Caco-2 (cell line): ENCODE measurements at regions not wholly inside any gene's neighbourhood (a gene's known extent, or its start where the extent isn't known, plus 50 kb on each side); places are given as distances from the start of the nearest gene placed in this dataset.

ENCODE experiments used
- BruUV-seq: library from RNA; stranded (reverse); fragments of 400-500 nt; replicated peaks from 2 replicates; lab custom pipeline; 2021; lab: Mats Ljungman, UMichigan
- CTCF ChIA-PET: fragments of 300-600 bp; sonication (Branson Sonifier 250); formaldehyde crosslinking; loops from one replicate; lab custom pipeline; 2022; ENCODE audit warnings: antibody characterized with exemption; lab: Charles Lee
- POLR2A ChIA-PET: fragments of 300-600 bp; sonication (Branson Sonifier 250); formaldehyde crosslinking; loops from one replicate; lab custom pipeline; 2022; ENCODE audit warnings: antibody characterized with exemption; lab: Charles Lee
- DNase-seq, 2 experiments: peaks; one replicate each; pipeline versions ENCODE4 v3.0.0 to v3.0.0-alpha.2; 2020 to 2022
- H3K27me3 ChIP-seq: replicated peaks from 2 replicates; pipeline ENCODE4 v1.6.0; 2011; ENCODE audit warnings: low read length; ENCODE audit not compliant: control insufficient read depth, insufficient read depth
- H3K36me3 ChIP-seq: 2 replicates; pipeline ENCODE4 v1.5.1; 2011; ENCODE audit warnings: low read length; ENCODE audit not compliant: control insufficient read depth, insufficient read depth
- H3K4me1 ChIP-seq: fragments of 250-450 bp; sonication (Bioruptor Pico); 2 replicates; pipeline ENCODE4 v1.5.1; 2020; ENCODE audit warnings: mild to moderate bottlenecking
- H3K4me3 ChIP-seq: 2 replicates; pipeline ENCODE4 v1.5.1; 2011; ENCODE audit warnings: low read depth, mild to moderate bottlenecking, control low read depth, low read length
- H3K9me3 ChIP-seq: fragments of 250-450 bp; sonication (Bioruptor Pico); 2 replicates; pipeline ENCODE4 v1.5.1; 2020; ENCODE audit warnings: mild to moderate bottlenecking, moderate library complexity
- H3K27ac Mint-ChIP-seq: one replicate; pipeline ENCODE4 v1.8.0; 2022; ENCODE audit warnings: mixed read lengths; ENCODE audit not compliant: unreplicated experiment
- H3K27me3 Mint-ChIP-seq: one replicate; pipeline ENCODE4 v1.8.0; 2022; ENCODE audit warnings: mixed read lengths; ENCODE audit not compliant: insufficient read depth, unreplicated experiment
- H3K36me3 Mint-ChIP-seq: one replicate; pipeline ENCODE4 v1.8.0; 2022; ENCODE audit warnings: mild to moderate bottlenecking, mixed read lengths; ENCODE audit not compliant: insufficient read depth, unreplicated experiment
- H3K4me1 Mint-ChIP-seq: one replicate; pipeline ENCODE4 v1.8.0; 2022; ENCODE audit warnings: low read depth, mixed read lengths; ENCODE audit not compliant: unreplicated experiment
- H3K4me3 Mint-ChIP-seq: one replicate; pipeline ENCODE4 v1.8.0; 2022; ENCODE audit warnings: mild to moderate bottlenecking, moderate library complexity, mixed read lengths; ENCODE audit not compliant: unreplicated experiment
- H3K9me3 Mint-ChIP-seq: one replicate; pipeline ENCODE4 v1.8.0; 2022; ENCODE audit warnings: mixed read lengths; ENCODE audit not compliant: unreplicated experiment
- CTCF ChIP-seq, 2 experiments: fragments of 200-600 bp in 1 of 2; IDR thresholded peaks; 1 replicate in 1 of 2; 2 replicates in 1 of 2; pipeline versions ENCODE4 v1.5.1 to v1.8.0; 2011 to 2022; ENCODE audit warnings: antibody characterized with exemption in 1 of 2, control low read depth in 1 of 2, inconsistent platforms in 1 of 2, low read depth in 1 of 2, low read length in 1 of 2, mild to moderate bottlenecking in 1 of 2, moderate library complexity in 1 of 2; ENCODE audit not compliant: insufficient read depth in 1 of 2, severe bottlenecking in 1 of 2, unreplicated experiment in 1 of 2
- intact Hi-C: fragments of 100-400 bp; cut with micrococcal nuclease; formaldehyde crosslinking; loops from one replicate; pipeline ENCODE4 v1.10.0; 2022; ENCODE audit not compliant: unreplicated experiment

- intact Hi-C loops, result no loop called here
- Histone ChIP-seq H3K4me1 (no peaks in the 10 kb centered on the region), H3K36me3 (no peaks in the 10 kb centered on the region), H3K9me3 (no peaks in the 10 kb centered on the region), H3K27me3 (no peaks in the 10 kb centered on the region), H3K4me3 (no peak overlapping the region)
- CTCF ChIA-PET, result no interaction called here
- Mint-ChIP-seq H3K27ac (no peak overlapping the region), H3K9me3 (no peaks in the 10 kb centered on the region), H3K27me3 (peaks cover 8% of the 10 kb centered on the region), H3K36me3 (no peaks in the 10 kb centered on the region), H3K4me3 (no peak overlapping the region), H3K4me1 (no peaks in the 10 kb centered on the region)
- no TSS peak for BruUV-seq
- POLR2A ChIA-PET, result no interaction called here
- no peak for TF ChIP-seq CTCF (IDR thresholded peaks at IDR 0.05; ENCODE audit: insufficient read depth in 1 of 2, low read depth in 1 of 2, low read length in 1 of 2, severe bottlenecking in 1 of 2, unreplicated experiment in 1 of 2)
- DNase-seq, result no peak
Observed at GRCh38 chr6:156627524-156627923, 149.7 kb upstream of the ARID1B start.

- no peaks in the 10 kb centered on the region for H3K9me3 Mint-ChIP-seq
- no peak overlapping the region for H3K4me3 Mint-ChIP-seq
- peaks cover 6% of the 10 kb centered on the region for H3K27me3 Mint-ChIP-seq
- POLR2A ChIA-PET, result no interaction called here
- no peak for TF ChIP-seq CTCF (IDR thresholded peaks at IDR 0.05; ENCODE audit: insufficient read depth in 1 of 2, low read depth in 1 of 2, low read length in 1 of 2, severe bottlenecking in 1 of 2, unreplicated experiment in 1 of 2)
- no peak overlapping the region for H3K4me3 ChIP-seq
- H3K27ac Mint-ChIP-seq, result no peak overlapping the region
- no TSS peak for BruUV-seq
- intact Hi-C loops, result no loop called here
- CTCF ChIA-PET, result no interaction called here
- 0 out of 2 replicates have a peak, but pooled peaks cover 4% of the 10 kb centered on the region for H3K4me1 ChIP-seq
- DNase-seq, result no peak
- no peaks in the 10 kb centered on the region for H3K27me3 ChIP-seq
- no peaks in the 10 kb centered on the region for H3K9me3 ChIP-seq
- peaks cover 4% of the 10 kb centered on the region for H3K4me1 Mint-ChIP-seq
- H3K36me3 ChIP-seq, result no peaks in the 10 kb centered on the region
- no peaks in the 10 kb centered on the region for H3K36me3 Mint-ChIP-seq
Observed at GRCh38 chr6:156622185-156622584, 155.0 kb upstream of the ARID1B start.

- BruUV-seq, result no TSS peak
- ChIA-PET POLR2A (no interaction called here), CTCF (no interaction called here)
- no peak overlapping the region for H3K4me3 ChIP-seq
- H3K4me1 ChIP-seq, result 0 out of 2 replicates have a peak, but pooled peaks cover 8% of the 10 kb centered on the region
- no peaks in the 10 kb centered on the region for H3K9me3 ChIP-seq
- H3K27ac Mint-ChIP-seq, result no peak overlapping the region
- H3K4me1 Mint-ChIP-seq, result peaks cover 6% of the 10 kb centered on the region
- no peaks in the 10 kb centered on the region for H3K36me3 ChIP-seq
- no peak for TF ChIP-seq CTCF (IDR thresholded peaks at IDR 0.05; ENCODE audit: insufficient read depth in 1 of 2, low read depth in 1 of 2, low read length in 1 of 2, severe bottlenecking in 1 of 2, unreplicated experiment in 1 of 2)
- no peak for DNase-seq
- no peaks in the 10 kb centered on the region for H3K36me3 Mint-ChIP-seq
- H3K4me3 Mint-ChIP-seq, result no peak overlapping the region
- peaks cover 4% of the 10 kb centered on the region for H3K9me3 Mint-ChIP-seq
- no peaks in the 10 kb centered on the region for H3K27me3 ChIP-seq
- intact Hi-C loops, result no loop called here
- H3K27me3 Mint-ChIP-seq, result no peaks in the 10 kb centered on the region
Observed at GRCh38 chr6:156620331-156620730, 156.8 kb upstream of the ARID1B start.
